ENCODE measurements at regions not wholly inside any gene's neighbourhood (a gene's known extent, or its start where the extent isn't known, plus 50 kb on each side); places are given as distances from the start of the nearest gene placed in this dataset.

- DNase-seq (ENCODE audit: low read depth in 2 of 2) = no peak
Measured at GRCh38 chr3:65233561-65233960, 545.8 kb upstream of the ADAMTS9 start.

GRCh38 chr3:65231544-65231943 lies 543.7 kb upstream of the ADAMTS9 start:
- DNase-seq (ENCODE audit: low read depth in 2 of 2) = no peak

GRCh38 chr3:65230261-65231139 lies 542.7 kb upstream of the ADAMTS9 start:
- DNase-seq (ENCODE audit: low read depth in 2 of 2) = no peak

DNA sequence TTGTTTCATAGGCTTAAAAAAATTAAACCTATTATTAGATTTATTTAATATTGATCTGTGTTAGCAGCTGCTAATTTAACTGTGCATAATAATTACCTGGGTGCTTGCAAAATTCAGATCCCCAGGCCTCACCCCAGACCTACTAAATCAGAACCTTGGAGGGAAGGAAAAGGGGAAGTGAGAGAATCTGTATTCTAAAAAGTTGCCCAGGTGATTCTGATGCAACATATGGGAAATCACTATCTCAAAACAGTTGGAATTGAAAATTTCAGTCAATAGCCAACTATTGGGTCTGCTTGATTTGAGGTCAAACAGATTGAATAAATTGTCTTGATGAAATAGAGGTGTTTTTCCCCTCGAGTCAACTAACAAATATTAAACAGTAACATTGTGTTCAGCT lies 538.5 kb upstream of the ADAMTS9 start:
- no peak for DNase-seq (ENCODE audit: low read depth in 2 of 2)

- no peak for DNase-seq (ENCODE audit: low read depth in 2 of 2)
Measured at GRCh38 chr3:65210026-65210814, 522.4 kb upstream of the ADAMTS9 start.

GRCh38 chr3:65202395-65202794 lies 514.6 kb upstream of the ADAMTS9 start:
- DNase-seq (ENCODE audit: low read depth in 2 of 2) = no peak

- no peak for DNase-seq (ENCODE audit: low read depth in 2 of 2)
Measured at GRCh38 chr3:65201926-65202325, 514.1 kb upstream of the ADAMTS9 start.

DNA sequence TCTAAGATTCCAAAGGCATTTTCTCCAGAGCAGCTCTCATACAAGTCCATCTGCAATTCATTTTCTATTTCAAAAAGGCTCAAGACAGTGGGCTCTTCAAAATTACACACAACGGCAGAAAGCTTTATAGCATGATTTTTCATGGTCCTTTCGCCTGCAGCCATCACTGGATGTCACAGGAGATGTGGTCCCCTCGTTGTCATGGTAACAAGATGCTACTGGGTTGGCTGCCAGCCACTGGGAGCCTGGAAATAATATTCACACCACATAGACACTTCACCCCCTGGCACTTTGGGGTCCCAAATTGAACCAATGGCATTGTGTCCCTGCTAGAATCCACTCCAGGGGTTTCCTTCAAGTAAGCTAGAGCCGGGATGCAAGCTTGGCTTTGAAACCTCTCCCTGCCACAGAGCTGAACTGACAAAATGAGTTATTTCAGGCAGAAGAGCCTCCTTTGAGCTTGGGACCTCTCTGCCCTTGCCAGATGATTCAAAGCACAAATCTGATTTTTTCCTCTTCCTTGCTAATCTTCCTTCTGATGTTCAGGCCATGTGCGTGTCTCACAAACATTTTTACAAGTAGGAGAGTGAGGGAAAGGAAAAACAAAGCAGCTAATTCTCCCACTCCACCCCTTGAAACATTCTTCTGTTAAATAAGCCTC lies 512.6 kb upstream of the ADAMTS9 start:
- no peak for DNase-seq (ENCODE audit: low read depth in 2 of 2)

- no peak for DNase-seq (ENCODE audit: low read depth in 2 of 2)
Measured at GRCh38 chr3:65196663-65197062, 508.9 kb upstream of the ADAMTS9 start.

DNA sequence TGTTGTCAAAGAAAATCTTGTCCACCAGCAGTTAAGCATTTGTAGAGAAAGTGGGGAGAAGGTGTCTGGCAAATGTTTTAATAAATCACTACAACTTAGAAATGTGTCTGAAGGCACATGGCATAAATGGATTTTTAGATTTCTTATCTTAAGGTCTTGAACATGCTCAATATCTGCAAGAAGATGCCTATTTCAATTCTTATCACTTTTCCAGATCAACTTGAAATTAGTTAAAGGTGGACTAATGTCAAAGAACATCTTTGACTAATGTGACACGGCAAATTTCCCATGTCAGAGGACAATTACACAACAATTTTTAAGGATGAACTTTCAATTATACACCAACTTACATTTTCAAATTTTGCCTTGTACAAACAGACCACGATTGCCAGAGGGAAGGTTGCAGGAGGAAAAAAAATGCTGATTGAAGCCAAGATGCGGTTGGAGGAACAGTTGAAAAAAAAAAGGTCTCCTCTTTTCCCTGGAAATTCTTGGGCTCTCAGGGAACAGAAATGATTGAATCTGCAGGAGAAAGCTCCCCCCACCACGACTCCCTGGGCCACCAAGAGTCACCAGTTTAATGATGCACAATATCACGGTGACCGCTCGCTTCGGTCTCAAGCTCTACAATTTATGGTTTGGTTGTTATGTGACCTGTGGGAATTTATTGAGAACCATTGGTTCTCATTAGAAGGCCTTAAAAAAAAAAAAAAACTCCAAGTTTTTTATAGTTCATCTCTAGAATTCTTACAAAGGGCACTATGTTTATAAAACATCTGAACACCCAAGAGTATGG lies 507.6 kb upstream of the ADAMTS9 start:
- DNase-seq (ENCODE audit: low read depth in 2 of 2) = no peak

- no peak for DNase-seq (ENCODE audit: low read depth in 2 of 2)
Measured at GRCh38 chr3:65194744-65195143, 506.9 kb upstream of the ADAMTS9 start.

DNA sequence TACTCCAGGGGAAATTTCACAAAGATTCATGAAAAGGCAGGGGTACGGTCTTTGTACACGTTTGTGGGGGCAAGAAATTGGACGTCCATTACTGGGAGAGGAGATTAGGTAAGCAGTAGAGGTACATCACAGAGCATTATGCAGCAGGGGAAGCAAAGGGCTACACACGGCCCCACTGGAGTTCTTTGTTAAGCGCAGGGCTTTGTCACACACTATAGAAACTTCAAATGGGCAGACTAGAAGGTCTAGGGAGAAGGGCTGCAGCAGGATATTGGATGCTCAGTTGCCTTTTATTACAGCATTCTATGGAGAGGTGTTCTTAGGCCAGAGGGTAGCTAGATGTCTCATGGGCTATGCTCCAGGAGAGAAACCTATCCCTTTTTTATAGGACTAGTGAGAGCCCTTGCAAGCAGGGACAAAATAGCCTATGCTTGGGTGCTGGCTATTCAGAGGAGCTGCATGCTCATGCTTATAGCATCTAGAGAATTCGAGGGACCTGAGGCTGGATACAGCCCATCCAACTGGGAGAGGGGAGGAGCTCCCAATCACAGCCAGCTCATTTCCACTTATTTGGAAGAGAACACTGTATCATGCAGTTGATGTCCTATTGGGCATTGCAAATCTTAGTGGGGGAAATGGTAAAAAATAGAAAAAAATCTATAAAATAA lies 506.4 kb upstream of the ADAMTS9 start:
- DNase-seq (ENCODE audit: low read depth in 2 of 2) = no peak

DNA sequence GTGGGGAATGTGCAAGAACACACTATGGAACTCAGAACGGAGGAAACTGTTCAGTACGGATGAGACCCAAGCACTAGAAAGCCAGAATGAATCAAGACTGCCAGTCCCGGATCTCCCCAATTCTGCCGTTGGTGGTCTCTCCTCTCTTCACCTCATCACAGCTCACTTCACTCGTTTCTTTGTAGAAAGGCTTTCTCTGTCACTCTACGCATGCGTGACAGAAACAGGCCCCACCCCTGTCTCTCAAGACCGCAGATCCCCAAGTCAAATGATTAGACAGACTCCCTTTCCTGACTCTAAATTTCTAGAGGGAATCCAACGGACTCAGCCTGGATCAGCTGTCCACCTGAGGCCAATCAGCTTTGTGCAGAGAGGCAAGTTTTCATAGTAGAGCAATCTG lies 505.7 kb upstream of the ADAMTS9 start:
- DNase-seq (ENCODE audit: low read depth in 2 of 2) = no peak

DNA sequence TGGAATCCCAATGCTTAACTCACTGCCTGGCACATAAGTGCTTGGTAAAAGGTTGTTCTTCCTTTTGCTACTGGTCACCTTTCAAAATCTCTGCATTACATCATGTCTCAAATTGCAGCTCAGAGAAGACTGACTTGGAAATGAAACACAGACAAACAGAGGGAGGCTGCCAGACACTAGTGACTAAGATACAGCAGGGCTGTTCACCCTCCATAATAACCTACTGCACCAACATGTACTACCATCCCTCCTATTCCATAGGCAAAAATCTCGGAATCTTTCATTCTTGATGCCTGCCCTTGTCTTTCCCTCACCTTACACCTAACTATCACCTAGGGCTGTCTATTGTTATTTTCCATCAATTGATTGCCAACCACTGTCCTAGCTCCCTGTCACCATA lies 502.3 kb upstream of the ADAMTS9 start:
- DNase-seq (ENCODE audit: low read depth in 2 of 2) = no peak

DNA sequence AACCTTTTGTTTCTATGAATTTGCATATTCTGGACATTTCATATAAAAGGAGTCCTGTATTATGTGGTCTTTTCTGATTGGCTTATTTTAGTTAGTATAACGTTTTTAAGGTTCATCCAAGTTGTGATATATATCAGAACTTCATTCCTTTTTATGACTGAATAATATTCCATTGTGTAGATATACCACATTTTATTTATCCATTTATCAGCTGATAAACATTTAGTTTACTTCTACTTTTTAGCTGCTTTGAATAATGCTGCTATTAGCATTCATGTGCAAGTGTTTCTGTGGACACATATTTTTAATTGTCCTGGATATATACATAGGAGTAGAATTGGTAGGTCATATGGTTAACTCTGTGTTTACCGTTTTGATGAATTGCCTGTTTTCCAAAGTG lies 498.5 kb upstream of the ADAMTS9 start:
- no peak for DNase-seq (ENCODE audit: low read depth in 2 of 2)

DNA sequence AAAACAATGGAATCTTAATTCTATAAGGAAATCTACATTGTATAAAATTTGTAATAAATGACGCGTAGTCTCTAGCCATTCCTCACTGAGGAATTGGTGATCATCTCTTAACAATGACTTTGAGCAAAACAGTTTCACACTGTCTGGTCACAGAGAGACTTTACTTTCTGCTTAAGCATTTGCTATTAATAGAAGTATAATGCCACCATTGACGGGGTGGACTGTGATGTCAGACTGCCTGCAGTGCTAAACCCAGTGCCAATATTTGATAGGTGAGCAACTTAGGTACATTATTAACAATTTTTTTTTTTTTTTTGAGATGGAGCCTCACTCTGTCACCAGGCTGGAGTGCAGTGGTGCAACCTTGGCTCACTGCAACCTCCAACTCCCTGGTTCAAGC lies 494.9 kb upstream of the ADAMTS9 start:
- DNase-seq (ENCODE audit: low read depth in 2 of 2) = no peak

GRCh38 chr3:65182085-65182484 lies 494.3 kb upstream of the ADAMTS9 start:
- no peak for DNase-seq (ENCODE audit: low read depth in 2 of 2)

DNA sequence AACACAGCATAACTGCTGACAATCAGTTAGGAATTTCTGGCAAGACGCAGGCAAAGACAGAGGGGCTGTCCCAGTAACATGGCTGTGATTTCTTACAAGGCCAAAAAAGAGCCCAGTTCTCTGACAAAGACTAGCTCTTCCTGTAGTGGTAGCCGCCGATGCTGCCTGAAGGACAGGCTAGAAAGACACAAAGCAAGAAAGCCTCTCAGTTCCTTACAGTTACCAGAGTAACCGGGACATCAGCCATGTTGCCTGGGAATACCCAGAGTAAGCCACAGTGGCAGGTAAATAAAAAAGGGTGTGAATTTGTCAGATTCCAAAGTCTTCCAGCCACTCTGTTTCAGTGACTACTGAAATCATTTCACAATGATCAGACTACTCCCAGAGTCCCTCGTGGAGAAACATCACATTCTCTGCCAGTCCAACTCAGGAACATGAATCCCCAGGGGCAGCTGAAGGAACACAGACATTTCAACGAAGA lies 493.6 kb upstream of the ADAMTS9 start:
- no peak for DNase-seq (ENCODE audit: low read depth in 2 of 2)

DNA sequence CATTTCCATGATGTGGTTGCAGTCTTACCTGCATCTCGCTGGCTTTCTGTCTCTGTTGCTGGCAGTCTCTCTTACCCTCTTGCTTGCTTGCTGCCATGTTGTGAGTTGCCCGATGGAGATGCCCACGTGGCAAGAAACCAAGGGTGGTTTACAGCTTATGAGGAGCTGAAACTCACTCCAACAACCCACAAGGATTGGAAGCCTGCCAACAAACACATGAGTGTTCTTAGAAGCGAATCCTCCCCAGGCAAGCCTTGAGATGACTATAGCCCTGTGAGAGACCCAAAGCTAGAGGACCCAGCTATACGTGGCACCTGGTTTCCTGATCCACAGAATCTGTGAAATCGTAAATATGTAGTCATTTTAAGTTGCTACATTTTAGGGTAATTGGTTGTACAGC lies 490.9 kb upstream of the ADAMTS9 start:
- no peak for DNase-seq (ENCODE audit: low read depth in 2 of 2)

DNA sequence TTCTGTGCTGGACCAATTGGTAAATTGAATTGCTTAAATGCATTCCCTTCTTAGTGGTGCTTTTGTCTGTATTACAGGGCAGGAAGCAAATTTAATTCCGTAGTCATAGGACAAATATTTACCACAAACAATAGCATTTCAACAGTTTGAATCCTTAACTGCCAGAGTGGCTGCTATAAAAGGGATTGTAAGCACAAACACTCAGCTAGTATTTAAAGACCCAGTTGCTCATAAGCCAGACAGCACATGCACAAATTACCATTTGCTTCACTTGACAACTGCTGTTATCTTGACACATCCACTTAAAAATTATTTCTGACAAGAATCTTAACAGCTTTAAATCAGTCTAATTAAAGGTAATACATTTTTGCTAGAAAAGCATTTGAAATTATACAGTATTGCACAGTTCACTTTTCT lies 490.2 kb upstream of the ADAMTS9 start:
- DNase-seq (ENCODE audit: low read depth in 2 of 2) = no peak

DNA sequence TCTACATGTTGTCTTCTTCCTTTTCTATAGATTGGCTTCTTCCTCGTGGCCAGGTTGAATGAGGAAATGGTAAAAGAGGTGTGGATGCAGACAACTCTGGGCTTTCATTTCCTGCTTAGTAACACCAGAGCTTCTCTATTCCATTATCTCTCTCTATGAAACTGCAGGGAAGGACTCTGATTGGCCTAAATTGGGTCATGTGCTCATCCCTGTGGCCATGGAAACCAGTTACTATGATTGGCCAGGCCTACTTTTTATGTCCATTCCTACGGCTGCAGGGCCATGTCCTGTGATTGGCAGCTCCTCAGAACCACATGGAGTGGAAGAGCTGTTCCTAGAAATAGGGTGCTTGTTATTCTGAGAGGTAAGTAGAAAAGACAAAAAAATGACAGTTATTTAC lies 486.9 kb upstream of the ADAMTS9 start:
- no peak for DNase-seq (ENCODE audit: low read depth in 2 of 2)
